ENCODE measurements at regions not wholly inside any gene's neighbourhood (a gene's known extent, or its start where the extent isn't known, plus 50 kb on each side); places are given as distances from the start of the nearest gene placed in this dataset.
"Not testable (repeated sequence)": the region's sequence is repeated elsewhere in the genome, so short reads cannot be mapped to it uniquely, and the experiment has no call there.

DNA sequence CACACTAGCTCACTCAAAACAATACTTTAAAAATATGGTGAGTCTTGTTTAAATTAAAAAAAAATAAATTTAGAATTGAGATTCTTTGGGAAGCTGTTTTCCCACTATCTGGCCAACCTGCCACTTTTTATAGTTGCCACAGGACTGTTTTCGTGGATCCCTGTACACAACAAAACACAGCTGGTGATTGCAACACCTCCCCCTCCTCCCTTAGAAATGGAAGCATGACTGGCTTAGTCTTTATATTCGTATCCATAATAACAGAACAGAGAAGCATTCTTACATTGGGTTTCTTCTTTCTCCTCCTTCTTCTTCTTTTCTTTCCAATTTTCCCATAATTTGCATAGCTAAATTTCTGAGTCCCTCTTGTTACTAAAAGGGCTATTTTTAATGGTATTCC, 79.5 kb upstream of the GJB6 start:
- no peak for DNase-seq (ENCODE audit: extremely low spot score, unreplicated experiment)
- TF ChIP-seq, protein P1, sequence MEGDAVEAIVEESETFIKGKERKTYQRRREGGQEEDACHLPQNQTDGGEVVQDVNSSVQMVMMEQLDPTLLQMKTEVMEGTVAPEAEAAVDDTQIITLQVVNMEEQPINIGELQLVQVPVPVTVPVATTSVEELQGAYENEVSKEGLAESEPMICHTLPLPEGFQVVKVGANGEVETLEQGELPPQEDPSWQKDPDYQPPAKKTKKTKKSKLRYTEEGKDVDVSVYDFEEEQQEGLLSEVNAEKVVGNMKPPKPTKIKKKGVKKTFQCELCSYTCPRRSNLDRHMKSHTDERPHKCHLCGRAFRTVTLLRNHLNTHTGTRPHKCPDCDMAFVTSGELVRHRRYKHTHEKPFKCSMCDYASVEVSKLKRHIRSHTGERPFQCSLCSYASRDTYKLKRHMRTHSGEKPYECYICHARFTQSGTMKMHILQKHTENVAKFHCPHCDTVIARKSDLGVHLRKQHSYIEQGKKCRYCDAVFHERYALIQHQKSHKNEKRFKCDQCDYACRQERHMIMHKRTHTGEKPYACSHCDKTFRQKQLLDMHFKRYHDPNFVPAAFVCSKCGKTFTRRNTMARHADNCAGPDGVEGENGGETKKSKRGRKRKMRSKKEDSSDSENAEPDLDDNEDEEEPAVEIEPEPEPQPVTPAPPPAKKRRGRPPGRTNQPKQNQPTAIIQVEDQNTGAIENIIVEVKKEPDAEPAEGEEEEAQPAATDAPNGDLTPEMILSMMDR (conservative IDR thresholded peaks at IDR 0.05), result no peak
- peaks cover 8% of the 10 kb centered on the region for H3K9me3 Mint-ChIP-seq
- H3K4me1 Mint-ChIP-seq (ENCODE audit: unreplicated experiment), result no peaks in the 10 kb centered on the region
- H3K4me3 Mint-ChIP-seq, result no peak overlapping the region
- no peak overlapping the region for H3K27ac Mint-ChIP-seq
- H3K27me3 Mint-ChIP-seq, result no peaks in the 10 kb centered on the region
- no peaks in the 10 kb centered on the region for H3K36me3 Mint-ChIP-seq

DNA sequence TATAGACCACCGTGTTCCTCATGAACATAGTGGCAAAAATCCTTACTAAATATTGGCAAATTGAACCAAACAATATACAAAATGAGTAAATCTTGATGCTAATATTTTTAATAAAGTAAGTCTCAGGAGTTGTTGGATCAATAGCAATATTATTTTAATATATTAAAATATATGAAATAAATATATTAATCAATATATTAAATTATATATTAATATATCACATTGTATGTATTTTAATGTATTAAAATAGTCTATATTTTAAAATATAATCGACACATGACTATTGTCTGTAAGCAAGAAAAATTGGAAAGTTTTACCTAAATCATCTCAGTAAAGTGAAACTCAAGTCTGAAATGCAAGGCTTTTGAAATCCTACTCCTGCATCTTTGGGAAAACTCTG, 78.9 kb upstream of the GJB6 start:
- Mint-ChIP-seq H3K9me3 (peaks cover 8% of the 10 kb centered on the region), H3K36me3 (no peaks in the 10 kb centered on the region)

DNA sequence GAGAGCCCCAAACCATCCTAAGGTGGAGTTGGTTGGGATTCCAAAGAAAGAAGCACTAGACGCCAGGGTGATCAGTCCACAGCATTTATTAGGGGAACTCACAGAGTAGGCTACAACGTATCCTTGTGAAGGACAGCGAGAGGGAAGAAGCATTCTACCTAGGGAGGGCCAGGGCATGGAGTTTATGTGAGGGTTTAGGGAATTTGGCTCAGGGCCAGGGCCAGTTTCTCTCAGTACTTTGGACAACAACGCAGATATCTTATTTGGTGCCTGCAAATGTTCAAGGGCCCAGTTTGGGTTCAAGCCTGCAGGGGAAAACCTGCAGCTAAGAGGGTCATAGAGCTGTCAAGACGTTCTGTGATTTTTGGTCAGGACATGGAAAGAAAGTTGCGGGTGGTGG, 73.9 kb upstream of the GJB6 start:
- H3K4me3 Mint-ChIP-seq, result no peak overlapping the region
- H3K9me3 Mint-ChIP-seq, result peaks cover 8% of the 10 kb centered on the region
- no peak for DNase-seq (ENCODE audit: extremely low spot score, unreplicated experiment)
- H3K27ac Mint-ChIP-seq, result no peak overlapping the region
- no peaks in the 10 kb centered on the region for H3K4me1 Mint-ChIP-seq (ENCODE audit: unreplicated experiment)
- TF ChIP-seq, protein P1 (conservative IDR thresholded peaks at IDR 0.05), result peak; percentile 8
- peaks cover 2% of the 10 kb centered on the region for H3K27me3 Mint-ChIP-seq
- H3K36me3 Mint-ChIP-seq, result no peaks in the 10 kb centered on the region

More for the DNA sequence above, 78.9 kb upstream of the GJB6 start:
- Mint-ChIP-seq H3K27me3 (no peaks in the 10 kb centered on the region), H3K27ac (no peak overlapping the region), H3K4me3 (no peak overlapping the region), H3K4me1 (ENCODE audit: unreplicated experiment) (no peaks in the 10 kb centered on the region)
- no peak for DNase-seq (ENCODE audit: extremely low spot score, unreplicated experiment)
- TF ChIP-seq, protein P1 (conservative IDR thresholded peaks at IDR 0.05), result no peak

DNA sequence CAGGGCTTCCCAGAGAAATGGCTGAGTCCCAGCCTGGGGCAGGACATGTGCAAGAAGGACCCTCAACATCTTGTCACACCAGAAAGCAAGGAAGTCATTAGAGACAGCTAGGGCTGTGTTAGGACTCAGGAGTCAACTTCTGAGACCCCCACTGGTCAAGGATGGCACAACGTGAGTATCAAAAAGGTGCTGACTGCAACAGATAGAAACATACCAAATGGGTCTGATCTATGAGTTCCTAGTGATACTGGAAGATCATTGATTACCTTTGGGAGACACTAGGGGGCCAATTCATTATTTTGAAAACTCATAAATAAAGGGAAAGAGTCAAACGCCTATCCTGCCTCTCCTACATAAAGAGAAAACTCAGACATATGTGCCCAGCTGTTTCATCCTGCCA, 73.5 kb upstream of the GJB6 start:
- no peak for DNase-seq (ENCODE audit: extremely low spot score, unreplicated experiment)
- no peak overlapping the region for H3K4me3 Mint-ChIP-seq
- peaks cover 8% of the 10 kb centered on the region for H3K9me3 Mint-ChIP-seq
- H3K4me1 Mint-ChIP-seq (ENCODE audit: unreplicated experiment), result no peaks in the 10 kb centered on the region
- TF ChIP-seq, protein P1 (conservative IDR thresholded peaks at IDR 0.05), result peak; percentile 33
- no peaks in the 10 kb centered on the region for H3K36me3 Mint-ChIP-seq
- no peak overlapping the region for H3K27ac Mint-ChIP-seq
- H3K27me3 Mint-ChIP-seq, result peaks cover 6% of the 10 kb centered on the region

DNA sequence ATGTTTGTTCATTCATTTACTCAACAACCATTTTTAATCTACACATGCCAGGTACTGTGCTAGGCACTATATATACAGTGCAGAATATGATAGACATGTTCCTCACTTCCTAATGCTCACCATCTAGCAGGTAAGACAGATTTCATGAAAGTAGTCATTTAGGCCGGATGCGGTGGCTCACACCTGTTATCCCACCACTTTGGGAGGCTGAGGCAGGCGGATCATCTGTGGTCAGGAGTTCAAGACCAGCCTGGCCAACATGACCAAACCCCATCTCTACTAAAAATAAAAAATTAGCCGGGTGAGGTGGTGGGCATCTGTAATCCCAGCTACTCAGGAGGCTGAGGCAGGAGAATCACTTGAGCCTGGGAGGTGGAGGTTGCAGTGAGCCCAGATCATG, 71.9 kb upstream of the GJB6 start:
- H3K27ac Mint-ChIP-seq; H3K9me3 Mint-ChIP-seq; H3K36me3 Mint-ChIP-seq; DNase-seq (ENCODE audit: extremely low spot score, unreplicated experiment); H3K4me3 Mint-ChIP-seq; H3K4me1 Mint-ChIP-seq (ENCODE audit: unreplicated experiment): not testable (repeated sequence)
- peaks cover 13% of the 10 kb centered on the region for H3K27me3 Mint-ChIP-seq

DNA sequence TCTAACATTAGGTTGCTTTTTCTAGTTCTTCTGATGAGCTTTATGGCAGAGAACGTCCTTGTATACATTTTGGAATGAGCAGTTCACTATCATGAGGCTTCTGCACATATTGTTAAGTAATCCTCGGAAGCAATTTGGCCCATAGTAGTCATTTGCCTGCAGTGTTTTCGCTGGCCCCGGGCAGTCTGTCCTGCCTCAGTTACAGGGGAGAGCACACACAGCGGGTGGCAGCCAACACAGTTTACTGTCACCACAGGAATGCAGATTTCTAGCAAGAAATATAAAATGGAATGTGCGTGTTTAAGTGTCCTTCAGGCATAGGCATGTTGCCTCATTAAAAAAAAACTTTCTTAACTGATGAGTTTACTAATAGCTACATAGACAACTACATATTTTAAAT, 71.5 kb upstream of the GJB6 start:
- Mint-ChIP-seq H3K4me1 (ENCODE audit: unreplicated experiment) (no peaks in the 10 kb centered on the region), H3K27me3 (peaks cover 14% of the 10 kb centered on the region), H3K27ac (no peak overlapping the region), H3K36me3 (no peaks in the 10 kb centered on the region), H3K4me3 (no peak overlapping the region), H3K9me3 (peaks cover 8% of the 10 kb centered on the region)
- DNase-seq (ENCODE audit: extremely low spot score, unreplicated experiment), result no peak
- TF ChIP-seq, protein P1 (conservative IDR thresholded peaks at IDR 0.05), result no peak
